ENCODE measurements at regions not wholly inside any gene's neighbourhood (a gene's known extent, or its start where the extent isn't known, plus 50 kb on each side); places are given as distances from the start of the nearest gene placed in this dataset.

DNA sequence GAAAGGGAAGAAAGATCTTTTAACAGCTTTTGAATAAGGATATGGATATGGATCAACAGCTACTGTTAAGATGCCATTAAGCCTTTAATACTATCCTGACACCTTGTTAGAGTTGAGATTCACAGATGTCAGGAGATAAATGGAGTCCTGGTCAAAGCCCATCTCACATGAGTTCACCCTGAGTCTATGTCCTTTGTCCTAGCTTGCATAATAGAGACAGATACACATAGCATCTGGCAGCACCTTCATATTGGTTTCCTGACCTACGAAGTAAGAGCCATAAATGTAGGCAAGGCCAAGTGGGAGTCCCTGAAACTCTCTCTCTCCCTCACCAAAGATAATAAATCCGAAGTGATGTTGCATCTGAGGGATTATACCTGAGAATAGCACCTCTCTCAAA is 79.1 kb upstream of the F13A1 start:
- H3K27me3 ChIP-seq, result no peaks in the 10 kb centered on the region
- no peaks in the 10 kb centered on the region for H3K36me3 ChIP-seq
- intact Hi-C loops (cut with DNase I), result no loop called here
- DNase-seq (no peak), ATAC-seq (no peak)
- no peaks in the 10 kb centered on the region for H3K9me3 ChIP-seq
- H3K4me1 ChIP-seq, result peaks cover 0 to 22% of the 10 kb centered on the region in 2 donors
- H3K27ac ChIP-seq, result no peak overlapping the region
- no peak overlapping the region for H3K4me3 ChIP-seq
- TF ChIP-seq, protein P1, sequence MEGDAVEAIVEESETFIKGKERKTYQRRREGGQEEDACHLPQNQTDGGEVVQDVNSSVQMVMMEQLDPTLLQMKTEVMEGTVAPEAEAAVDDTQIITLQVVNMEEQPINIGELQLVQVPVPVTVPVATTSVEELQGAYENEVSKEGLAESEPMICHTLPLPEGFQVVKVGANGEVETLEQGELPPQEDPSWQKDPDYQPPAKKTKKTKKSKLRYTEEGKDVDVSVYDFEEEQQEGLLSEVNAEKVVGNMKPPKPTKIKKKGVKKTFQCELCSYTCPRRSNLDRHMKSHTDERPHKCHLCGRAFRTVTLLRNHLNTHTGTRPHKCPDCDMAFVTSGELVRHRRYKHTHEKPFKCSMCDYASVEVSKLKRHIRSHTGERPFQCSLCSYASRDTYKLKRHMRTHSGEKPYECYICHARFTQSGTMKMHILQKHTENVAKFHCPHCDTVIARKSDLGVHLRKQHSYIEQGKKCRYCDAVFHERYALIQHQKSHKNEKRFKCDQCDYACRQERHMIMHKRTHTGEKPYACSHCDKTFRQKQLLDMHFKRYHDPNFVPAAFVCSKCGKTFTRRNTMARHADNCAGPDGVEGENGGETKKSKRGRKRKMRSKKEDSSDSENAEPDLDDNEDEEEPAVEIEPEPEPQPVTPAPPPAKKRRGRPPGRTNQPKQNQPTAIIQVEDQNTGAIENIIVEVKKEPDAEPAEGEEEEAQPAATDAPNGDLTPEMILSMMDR (IDR thresholded peaks at IDR 0.05), result no peak

DNA sequence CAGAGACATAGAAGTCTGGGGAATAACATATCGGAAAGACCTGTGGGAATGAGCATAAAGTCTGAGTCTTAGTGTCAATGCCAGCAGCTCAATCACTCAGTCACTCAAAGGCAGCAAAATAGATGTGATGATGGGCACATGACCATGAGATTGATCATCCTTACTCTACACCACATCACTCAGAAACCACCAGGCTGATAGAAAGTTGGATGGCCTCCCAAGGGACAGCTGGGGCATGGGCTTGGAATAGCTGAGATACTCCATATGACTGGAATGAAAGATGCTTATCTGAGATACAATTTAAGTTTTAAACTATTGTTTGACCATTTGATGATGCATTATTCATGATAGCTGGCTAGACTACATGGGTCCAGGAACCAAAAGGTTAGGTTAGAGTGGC is 80.9 kb upstream of the F13A1 start:
- Histone ChIP-seq H3K27ac (no peak overlapping the region), H3K4me3 (no peak overlapping the region), H3K36me3 (no peaks in the 10 kb centered on the region), H3K27me3 (no peaks in the 10 kb centered on the region), H3K9me3 (no peaks in the 10 kb centered on the region), H3K4me1 (peaks cover 0 to 4% of the 10 kb centered on the region in 2 donors)
- no peak for DNase-seq
- ATAC-seq, result no peak
- TF ChIP-seq, protein P1 (IDR thresholded peaks at IDR 0.05), result no peak
- intact Hi-C loops (cut with DNase I), result no loop called here

DNA sequence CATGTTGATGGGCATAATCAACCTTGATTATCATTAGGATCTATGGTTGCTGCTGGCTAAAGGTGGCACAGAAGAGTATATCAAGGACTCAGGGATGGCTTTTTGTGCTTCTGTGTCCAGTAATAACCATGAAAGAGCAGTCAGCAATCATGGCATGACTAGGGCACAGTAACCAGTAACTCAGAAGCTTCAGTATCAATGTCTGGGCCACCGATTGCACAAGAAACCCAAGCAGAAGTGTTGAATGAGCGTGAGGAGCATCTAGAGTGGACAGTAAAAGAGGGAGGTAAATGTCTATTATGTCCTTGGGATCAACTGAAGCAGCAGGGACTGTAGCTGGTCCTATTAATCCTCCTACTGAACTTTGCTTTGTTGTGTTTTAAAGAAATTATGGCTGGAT is 81.5 kb upstream of the F13A1 start:
- TF ChIP-seq, protein P1 (IDR thresholded peaks at IDR 0.05), result no peak
- Histone ChIP-seq H3K27ac (no peak overlapping the region), H3K4me1 (no peaks in the 10 kb centered on the region), H3K36me3 (no peaks in the 10 kb centered on the region), H3K4me3 (no peak overlapping the region), H3K27me3 (no peaks in the 10 kb centered on the region), H3K9me3 (no peaks in the 10 kb centered on the region)
- DNase-seq, result no peak
- no peak for ATAC-seq
- intact Hi-C loops (cut with DNase I), result no loop called here

DNA sequence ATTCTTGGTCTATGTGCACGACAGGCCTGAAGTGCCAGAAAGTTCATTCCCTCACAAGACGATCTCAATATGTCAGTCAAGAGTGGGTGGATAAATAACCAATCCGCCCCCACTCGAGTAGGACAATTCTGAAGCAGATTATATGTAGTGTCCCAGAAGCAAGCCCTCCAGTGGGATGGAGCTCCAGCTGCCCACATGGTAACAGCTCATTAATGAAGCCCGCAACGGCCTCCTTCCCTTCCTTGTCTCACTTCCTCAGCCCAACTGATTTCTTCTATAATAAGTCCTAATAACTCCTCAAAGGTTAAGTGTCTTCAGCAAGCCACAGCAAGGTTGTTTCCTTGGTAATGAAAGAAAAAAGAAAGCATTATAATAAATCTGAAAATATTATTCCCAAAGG is 82.1 kb upstream of the F13A1 start:
- DNase-seq (no peak), ATAC-seq (no peak)
- Histone ChIP-seq H3K36me3 (no peaks in the 10 kb centered on the region), H3K4me3 (no peak overlapping the region), H3K27ac (no peak overlapping the region), H3K27me3 (no peaks in the 10 kb centered on the region), H3K4me1 (no peaks in the 10 kb centered on the region), H3K9me3 (no peaks in the 10 kb centered on the region)
- intact Hi-C loops (cut with DNase I), result no loop called here
- TF ChIP-seq, protein P1 (IDR thresholded peaks at IDR 0.05), result no peak

DNA sequence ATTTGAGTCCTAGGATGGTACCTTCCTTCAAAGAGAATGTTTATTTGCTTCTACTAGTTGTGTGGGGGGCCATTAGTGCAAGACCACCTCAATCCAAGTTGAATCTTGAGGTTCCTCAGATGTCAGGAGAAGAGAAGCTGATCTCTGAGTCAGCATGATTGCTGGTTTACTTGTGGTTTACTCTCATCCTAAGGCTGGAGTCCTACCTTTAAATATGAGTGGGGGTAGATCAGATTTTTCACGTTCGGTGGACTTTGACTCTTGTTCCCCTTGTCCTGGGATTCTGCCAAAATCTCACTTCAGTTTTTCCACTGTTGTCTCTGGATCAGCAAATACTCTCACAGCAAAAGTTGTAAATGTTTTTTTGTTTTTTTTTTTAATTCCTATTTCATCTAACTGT is 84.6 kb upstream of the F13A1 start:
- no peaks in the 10 kb centered on the region for H3K27me3 ChIP-seq
- ATAC-seq (no peak), DNase-seq (no peak)
- H3K27ac ChIP-seq, result no peak overlapping the region
- no peak overlapping the region for H3K4me3 ChIP-seq
- H3K9me3 ChIP-seq, result no peaks in the 10 kb centered on the region
- intact Hi-C loops (cut with DNase I), result no loop called here
- TF ChIP-seq, protein P1 (IDR thresholded peaks at IDR 0.05), result no peak
- H3K4me1 ChIP-seq, result no peaks in the 10 kb centered on the region
- no peaks in the 10 kb centered on the region for H3K36me3 ChIP-seq
